ENCODE measurements at regions not wholly inside any gene's neighbourhood (a gene's known extent, or its start where the extent isn't known, plus 50 kb on each side); places are given as distances from the start of the nearest gene placed in this dataset.

GRCh38 chr9:28014212-28014611, 440.9 kb upstream of the C9orf72 start:
- H3K4me1 ChIP-seq (ENCODE audit: low read length) = no peaks in the 10 kb centered on the region
- TF ChIP-seq EZH2phosphoT487 (IDR thresholded peaks at IDR 0.05; ENCODE audit: low read depth) (no peak), CTCF (IDR thresholded peaks at IDR 0.05; ENCODE audit: low read depth, low read length) (no peak)
- H3K4me2 ChIP-seq (ENCODE audit: low read length) = no peak overlapping the region
- no peak overlapping the region for H3K27ac ChIP-seq (ENCODE audit: low read length)
- no peak overlapping the region for H3K4me3 ChIP-seq (ENCODE audit: low read length)
- H3K79me2 ChIP-seq (ENCODE audit: low read length) = no peaks in the 10 kb centered on the region
- H3K27me3 ChIP-seq (ENCODE audit: low read depth, low read length) = no peaks in the 10 kb centered on the region
- H3K9ac ChIP-seq (ENCODE audit: low read length) = no peak overlapping the region
- no peaks in the 10 kb centered on the region for H3K9me3 ChIP-seq (ENCODE audit: insufficient read depth, low read length)
- no peaks in the 10 kb centered on the region for H4K20me1 ChIP-seq (ENCODE audit: insufficient read depth, low read length)
- no peak overlapping the region for H2AFZ ChIP-seq (ENCODE audit: low read depth, low read length)
- H3K36me3 ChIP-seq (replicated peaks; ENCODE audit: low read depth, low read length) = no peaks in the 10 kb centered on the region

GRCh38 chr9:28024676-28025075, 451.4 kb upstream of the C9orf72 start:
- Histone ChIP-seq H3K4me3 (ENCODE audit: low read length) (no peak overlapping the region), H3K4me2 (ENCODE audit: low read length) (no peak overlapping the region), H3K27ac (ENCODE audit: low read length) (no peak overlapping the region), H3K4me1 (ENCODE audit: low read length) (no peaks in the 10 kb centered on the region), H3K79me2 (ENCODE audit: low read length) (no peaks in the 10 kb centered on the region), H4K20me1 (ENCODE audit: insufficient read depth, low read length) (no peaks in the 10 kb centered on the region), H3K36me3 (replicated peaks; ENCODE audit: low read depth, low read length) (no peaks in the 10 kb centered on the region), H3K27me3 (ENCODE audit: low read depth, low read length) (no peaks in the 10 kb centered on the region), H2AFZ (ENCODE audit: low read depth, low read length) (no peak overlapping the region), H3K9me3 (ENCODE audit: insufficient read depth, low read length) (no peaks in the 10 kb centered on the region), H3K9ac (ENCODE audit: low read length) (no peak overlapping the region)
- TF ChIP-seq CTCF (IDR thresholded peaks at IDR 0.05; ENCODE audit: low read depth, low read length) = no peak
- TF ChIP-seq EZH2phosphoT487 (IDR thresholded peaks at IDR 0.05; ENCODE audit: low read depth) = no peak

- H3K4me2 ChIP-seq (ENCODE audit: low read length) = no peak overlapping the region
- no peaks in the 10 kb centered on the region for H4K20me1 ChIP-seq (ENCODE audit: insufficient read depth, low read length)
- no peak overlapping the region for H3K4me3 ChIP-seq (ENCODE audit: low read length)
- H3K36me3 ChIP-seq (replicated peaks; ENCODE audit: low read depth, low read length) = no peaks in the 10 kb centered on the region
- no peak for TF ChIP-seq CTCF (IDR thresholded peaks at IDR 0.05; ENCODE audit: low read depth, low read length)
- no peak for TF ChIP-seq EZH2phosphoT487 (IDR thresholded peaks at IDR 0.05; ENCODE audit: low read depth)
- H2AFZ ChIP-seq (ENCODE audit: low read depth, low read length) = no peak overlapping the region
- H3K9me3 ChIP-seq (ENCODE audit: insufficient read depth, low read length) = no peaks in the 10 kb centered on the region
- H3K9ac ChIP-seq (ENCODE audit: low read length) = no peak overlapping the region
- H3K79me2 ChIP-seq (ENCODE audit: low read length) = no peaks in the 10 kb centered on the region
- H3K27ac ChIP-seq (ENCODE audit: low read length) = no peak overlapping the region
- H3K4me1 ChIP-seq (ENCODE audit: low read length) = no peaks in the 10 kb centered on the region
- H3K27me3 ChIP-seq (ENCODE audit: low read depth, low read length) = no peaks in the 10 kb centered on the region
Measured at GRCh38 chr9:28025186-28025585, 451.9 kb upstream of the C9orf72 start.

GRCh38 chr9:28031521-28032267, 458.4 kb upstream of the C9orf72 start:
- Histone ChIP-seq H3K79me2 (ENCODE audit: low read length) (no peaks in the 10 kb centered on the region), H3K9me3 (ENCODE audit: insufficient read depth, low read length) (no peaks in the 10 kb centered on the region), H3K9ac (ENCODE audit: low read length) (no peak overlapping the region), H3K36me3 (replicated peaks; ENCODE audit: low read depth, low read length) (no peaks in the 10 kb centered on the region), H3K4me1 (ENCODE audit: low read length) (no peaks in the 10 kb centered on the region), H3K27ac (ENCODE audit: low read length) (no peak overlapping the region), H3K4me2 (ENCODE audit: low read length) (no peak overlapping the region), H3K4me3 (ENCODE audit: low read length) (no peak overlapping the region), H2AFZ (ENCODE audit: low read depth, low read length) (no peak overlapping the region), H4K20me1 (ENCODE audit: insufficient read depth, low read length) (no peaks in the 10 kb centered on the region), H3K27me3 (ENCODE audit: low read depth, low read length) (no peaks in the 10 kb centered on the region)
- no peak for TF ChIP-seq EZH2phosphoT487 (IDR thresholded peaks at IDR 0.05; ENCODE audit: low read depth)
